Occipital lobe (tissue), 1 donor: ENCODE measurements at regions not wholly inside any gene's neighbourhood (a gene's known extent, or its start where the extent isn't known, plus 50 kb on each side); places are given as distances from the start of the nearest gene placed in this dataset.
"Not testable (repeated sequence)": the region's sequence is repeated elsewhere in the genome, so short reads cannot be mapped to it uniquely, and the experiment has no call there.

Experiments
- DNase-seq: peaks from one replicate; lab custom pipeline; 2025; lab: John Stamatoyannopoulos, UW

- no peak for DNase-seq
Observed at GRCh38 chr11:50088231-50088630, 55.6 kb downstream of the OR4C45 start.

- DNase-seq = no peak
Observed at GRCh38 chr11:50098186-50098725, 65.6 kb downstream of the OR4C45 start.

GRCh38 chr11:50102916-50103315 lies 70.2 kb downstream of the OR4C45 start:
- no peak for DNase-seq

- not testable (repeated sequence) for DNase-seq
Observed at GRCh38 chr11:50140686-50141085, 108.0 kb downstream of the OR4C45 start.

DNA sequence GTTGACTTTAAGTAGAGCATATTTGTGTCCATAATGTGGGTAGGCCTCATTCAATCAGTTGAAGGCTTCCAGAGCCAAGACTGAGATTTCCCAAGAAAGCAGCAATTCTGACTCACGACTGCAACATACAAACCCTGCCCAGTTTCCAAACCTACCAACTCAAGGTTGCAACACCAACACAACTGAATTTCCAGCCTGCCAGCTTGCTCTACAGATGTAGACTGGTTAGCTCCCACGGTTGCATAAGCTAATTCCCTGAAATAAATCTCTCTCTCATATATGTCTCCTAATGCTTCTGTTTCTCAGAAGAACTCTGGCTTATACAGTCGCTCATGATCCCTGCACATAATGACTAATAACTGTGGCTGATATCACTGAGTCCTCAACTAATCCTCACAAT lies 113.6 kb downstream of the OR4C45 start:
- DNase-seq = not testable (repeated sequence)

- DNase-seq = not testable (repeated sequence)
Observed at GRCh38 chr11:50147946-50148345, 115.3 kb downstream of the OR4C45 start.

- no peak for DNase-seq
Observed at GRCh38 chr11:50155508-50155907, 122.8 kb downstream of the OR4C45 start.

GRCh38 chr11:50164050-50164449 lies 131.4 kb downstream of the OR4C45 start:
- DNase-seq = no peak

GRCh38 chr11:50169634-50170033 lies 137.0 kb downstream of the OR4C45 start:
- no peak for DNase-seq

DNA sequence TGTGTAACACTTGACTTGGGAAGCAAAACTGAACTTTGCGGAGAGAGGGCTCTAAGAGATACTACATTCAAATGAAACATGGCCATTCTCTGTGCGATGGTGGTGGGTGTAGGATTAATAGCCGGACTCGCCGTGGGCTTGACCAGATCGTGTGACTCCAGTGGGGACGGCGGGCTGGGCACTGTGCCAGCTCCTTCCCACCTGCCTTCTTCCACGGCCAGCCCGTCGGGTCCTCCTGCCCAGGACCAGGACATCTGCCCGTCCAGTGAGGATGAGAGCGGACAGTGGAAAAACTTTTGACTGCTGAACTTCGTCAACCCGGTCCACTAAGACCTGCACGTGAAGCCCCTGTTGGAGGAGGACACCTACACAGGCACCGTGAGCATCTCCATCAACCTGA lies 137.4 kb downstream of the OR4C45 start:
- DNase-seq = no peak

DNA sequence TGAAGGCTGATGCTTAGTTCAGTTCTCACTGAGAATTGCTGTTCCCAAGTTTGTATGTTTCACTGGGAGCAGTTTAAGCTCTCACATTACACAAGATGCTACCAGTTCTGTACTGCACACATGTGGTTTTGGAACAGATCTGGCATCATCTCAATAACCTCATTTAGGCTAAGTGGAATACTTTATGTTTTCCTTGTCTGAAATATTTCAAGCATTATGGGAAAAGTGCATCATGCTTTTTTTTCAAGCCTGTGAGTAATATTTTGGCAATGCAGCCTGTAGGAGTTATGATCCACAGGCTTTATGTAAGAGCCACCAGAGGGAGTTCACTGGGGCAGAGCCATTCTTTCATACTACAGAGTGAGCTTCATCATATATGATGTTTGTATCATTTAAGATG lies 141.5 kb downstream of the OR4C45 start:
- no peak for DNase-seq

GRCh38 chr11:50174975-50175374 lies 142.3 kb downstream of the OR4C45 start:
- no peak for DNase-seq

GRCh38 chr11:50178737-50179136 lies 146.1 kb downstream of the OR4C45 start:
- DNase-seq = no peak

- DNase-seq = no peak
Observed at GRCh38 chr11:50181334-50181733, 148.7 kb downstream of the OR4C45 start.

GRCh38 chr11:50182486-50182885 lies 149.8 kb downstream of the OR4C45 start:
- DNase-seq = peak; percentile 60

GRCh38 chr11:50183170-50183569 lies 150.5 kb downstream of the OR4C45 start:
- not testable (repeated sequence) for DNase-seq

DNA sequence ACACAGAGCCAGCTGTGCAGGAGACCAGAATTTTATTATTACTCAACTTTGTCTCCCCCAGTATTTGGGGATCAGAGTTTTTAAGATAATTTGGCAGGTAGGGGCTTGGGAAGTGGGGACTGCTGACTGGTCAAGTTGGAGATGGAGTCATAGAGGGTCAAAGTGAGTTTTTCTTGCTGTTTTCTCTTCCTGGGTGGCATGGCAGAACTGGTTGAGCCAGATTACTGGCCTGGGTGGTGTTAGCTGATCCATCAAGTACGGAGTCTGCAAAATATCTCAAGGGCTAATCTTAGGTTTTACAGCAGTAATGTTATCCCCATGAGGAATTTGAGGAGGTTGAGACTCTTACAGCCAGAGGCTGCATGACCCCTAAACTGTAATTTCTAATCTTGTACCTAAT lies 153.5 kb downstream of the OR4C45 start:
- DNase-seq = no peak

GRCh38 chr11:50187220-50187619 lies 154.5 kb downstream of the OR4C45 start:
- no peak for DNase-seq

DNA sequence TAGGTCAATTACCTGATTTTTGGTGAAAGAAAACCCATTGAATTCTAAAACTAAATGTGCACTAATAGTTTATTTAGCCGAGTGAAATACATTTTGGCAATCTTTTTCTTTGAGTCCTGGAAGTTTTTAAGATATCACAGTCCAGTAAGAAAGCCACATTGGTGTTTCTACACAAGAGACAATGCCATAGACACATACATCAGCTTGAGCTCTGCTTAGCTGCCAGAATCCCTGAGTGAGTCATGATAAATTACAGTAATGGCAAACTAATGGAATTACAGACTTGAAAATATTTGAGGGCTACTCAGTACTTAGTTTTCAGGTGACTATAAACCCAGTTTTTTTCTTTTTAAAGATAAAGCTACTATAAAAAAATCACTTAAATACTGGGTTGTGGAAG lies 155.4 kb downstream of the OR4C45 start:
- DNase-seq = no peak

DNA sequence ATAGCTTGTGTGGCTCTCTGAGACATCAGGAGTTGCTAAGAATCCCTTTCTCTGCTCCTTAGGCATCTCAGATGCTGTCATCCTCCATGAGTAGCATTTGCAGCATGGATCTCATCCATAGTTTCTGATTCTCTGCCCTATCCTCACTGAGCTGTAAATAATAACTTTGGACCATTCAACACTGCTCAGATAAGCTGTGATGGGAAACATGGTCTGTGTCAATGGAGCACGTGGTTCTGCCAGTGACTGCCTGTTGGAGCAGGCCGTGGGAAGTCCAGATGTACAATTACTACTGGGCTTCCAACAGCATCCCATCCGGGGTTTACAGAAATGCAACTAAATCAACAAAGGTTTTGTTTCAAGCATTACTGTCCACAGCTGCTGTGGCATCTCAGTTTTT lies 160.1 kb downstream of the OR4C45 start:
- no peak for DNase-seq

DNA sequence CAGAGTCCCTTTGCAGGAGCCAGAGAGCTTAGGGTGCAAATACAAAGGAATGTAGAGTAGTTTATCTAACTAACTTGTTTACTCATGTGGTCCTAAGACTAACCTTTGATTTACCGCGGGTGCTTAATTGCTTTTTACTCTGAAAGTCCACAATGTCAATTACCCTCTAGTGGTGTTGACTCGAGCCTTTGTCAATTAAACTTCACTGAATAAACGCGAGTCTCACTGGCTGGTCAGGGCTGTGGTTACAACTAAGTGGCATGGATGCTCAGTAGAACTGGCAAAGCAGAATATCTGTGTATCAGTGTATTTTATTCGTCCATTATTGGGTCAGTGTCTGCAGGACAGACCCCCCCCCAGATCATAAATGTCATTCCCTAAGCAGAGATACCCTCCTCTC lies 181.7 kb downstream of the OR4C45 start:
- DNase-seq = no peak

- DNase-seq = no peak
Observed at GRCh38 chr11:50220651-50221050, 188.0 kb downstream of the OR4C45 start.

- not testable (repeated sequence) for DNase-seq
Observed at GRCh38 chr11:50238368-50238767, 205.7 kb downstream of the OR4C45 start.

- no peak for DNase-seq
Observed at GRCh38 chr11:50246183-50246582, 213.5 kb downstream of the OR4C45 start.
